Ishikawa (cell line): ENCODE measurements at regions not wholly inside any gene's neighbourhood (a gene's known extent, or its start where the extent isn't known, plus 50 kb on each side); places are given as distances from the start of the nearest gene placed in this dataset.

Experiments used
- CEBPB ChIP-seq: IDR thresholded peaks from 2 replicates; pipeline ENCODE4 v1.6.1; 2012
- CREB1 ChIP-seq: IDR thresholded peaks from 2 replicates; pipeline ENCODE4 v1.6.1; 2012; ENCODE audit warnings: low read depth
- EGR1 ChIP-seq: IDR thresholded peaks from 2 replicates; pipeline ENCODE4 v1.6.1; 2012
- EP300 ChIP-seq: IDR thresholded peaks from 2 replicates; pipeline ENCODE4 v1.6.1; 2012; ENCODE audit warnings: borderline replicate concordance
- FOXM1 ChIP-seq: IDR thresholded peaks from 2 replicates; pipeline ENCODE4 v1.6.1; 2012; ENCODE audit warnings: low read depth, borderline replicate concordance
- MAX ChIP-seq: IDR thresholded peaks from 2 replicates; pipeline ENCODE4 v1.6.1; 2012
- NFIC ChIP-seq: IDR thresholded peaks from 2 replicates; pipeline ENCODE4 v1.6.1; 2012
- RAD21 ChIP-seq: IDR thresholded peaks from 2 replicates; pipeline ENCODE4 v1.6.1; 2012; ENCODE audit warnings: low read depth
- REST ChIP-seq: IDR thresholded peaks from 2 replicates; pipeline ENCODE4 v1.6.1; 2012; ENCODE audit warnings: low read depth, mild to moderate bottlenecking
- TAF1 ChIP-seq: IDR thresholded peaks from 2 replicates; pipeline ENCODE4 v1.6.1; 2012; ENCODE audit warnings: low read depth, mild to moderate bottlenecking
- TCF12 ChIP-seq: IDR thresholded peaks from 2 replicates; pipeline ENCODE4 v1.6.1; 2012; ENCODE audit warnings: low read depth
- TEAD4 ChIP-seq: IDR thresholded peaks from 2 replicates; pipeline ENCODE4 v1.6.1; 2012
- USF1 ChIP-seq: IDR thresholded peaks from 2 replicates; pipeline ENCODE4 v1.6.1; 2012
- ZBTB7A ChIP-seq: IDR thresholded peaks from 2 replicates; pipeline ENCODE4 v1.6.1; 2012; ENCODE audit warnings: low read depth

- TF ChIP-seq ZBTB7A (no peak), CREB1 (no peak), CEBPB (no peak), NFIC (no peak)
Observed at GRCh38 chr4:43766648-43767047, 682.0 kb downstream of the KCTD8 start.

GRCh38 chr4:43776371-43776770, 672.2 kb downstream of the KCTD8 start:
- no peak for TF ChIP-seq CEBPB
- no peak for TF ChIP-seq MAX
- TF ChIP-seq RAD21, result peak; percentile 46
- TF ChIP-seq EGR1, result no peak

- TF ChIP-seq RAD21 (no peak), USF1 (no peak), NFIC (no peak), ZBTB7A (no peak), CEBPB (no peak), TEAD4 (no peak), EP300 (no peak), REST (no peak)
Observed at GRCh38 chr4:43778187-43778915, 670.3 kb downstream of the KCTD8 start.

- TF ChIP-seq EGR1, result no peak
- TF ChIP-seq MAX, result no peak
- no peak for TF ChIP-seq EP300
- no peak for TF ChIP-seq REST
- no peak for TF ChIP-seq ZBTB7A
Observed at GRCh38 chr4:43781125-43781524, 667.5 kb downstream of the KCTD8 start.

- TF ChIP-seq RAD21 (peak; percentile 40), FOXM1 (no peak), TEAD4 (no peak), USF1 (no peak), CREB1 (no peak), REST (no peak), ZBTB7A (no peak), TCF12 (no peak)
Observed at GRCh38 chr4:43782391-43782790, 666.2 kb downstream of the KCTD8 start.

- peak; percentile 53; the same call in 1 of the 2 replicates for TF ChIP-seq TEAD4
- peak; percentile 80 for TF ChIP-seq NFIC
- TF ChIP-seq TAF1, result no peak
- TF ChIP-seq ZBTB7A, result no peak
Observed at GRCh38 chr4:43816116-43816515, 632.5 kb downstream of the KCTD8 start.
